ENCODE measurements at regions not wholly inside any gene's neighbourhood (a gene's known extent, or its start where the extent isn't known, plus 50 kb on each side); places are given as distances from the start of the nearest gene placed in this dataset.
A peak's percentile ranks its signal among the peaks of the same experiment; 100 is the strongest.

GRCh38 chr2:216776066-216776850 is 80.9 kb upstream of the IGFBP5 start:
- H3K36me3 ChIP-seq (ENCODE audit: control insufficient read depth, insufficient read depth, low read length) = no peaks in the 10 kb centered on the region
- H3K27ac ChIP-seq (ENCODE audit: insufficient read depth, low read length) = no peak overlapping the region
- no peak overlapping the region for H3K4me2 ChIP-seq (ENCODE audit: extremely low read depth, insufficient read depth, low read length)
- H3K4me3 ChIP-seq (replicated peaks in 1 of 4; ENCODE audit: control extremely low read depth in 1 of 4, insufficient read depth in 1 of 4, low read depth in 3 of 4, low read length in 4 of 4) = no peak overlapping the region
- no peak overlapping the region for H2AFZ ChIP-seq (ENCODE audit: low read length)
- H4K20me1 ChIP-seq (ENCODE audit: control insufficient read depth, extremely low read depth, insufficient read depth, low read length) = no peaks in the 10 kb centered on the region
- H3K27me3 ChIP-seq (ENCODE audit: control insufficient read depth, insufficient read depth, low read length) = no peaks in the 10 kb centered on the region
- H3K79me2 ChIP-seq (ENCODE audit: control insufficient read depth, insufficient read depth, low read length) = no peaks in the 10 kb centered on the region
- TF ChIP-seq CTCF (conservative IDR thresholded peaks at IDR 0.05 in 1 of 2, IDR thresholded peaks at IDR 0.05 in 1 of 2; ENCODE audit: low read depth in 1 of 2, low read length in 2 of 2) = no peak
- TF ChIP-seq EZH2 (IDR thresholded peaks at IDR 0.05; ENCODE audit: low read length, missing control alignments) = no peak
- DNase-seq (ENCODE audit: low read depth in 2 of 2) = peak in 1 of 2 donors; percentile 51
- no peaks in the 10 kb centered on the region for H3K9me3 ChIP-seq (ENCODE audit: control insufficient read depth, insufficient read depth, low read depth, low read length)
- peaks cover 16% of the 10 kb centered on the region for H3K4me1 ChIP-seq (ENCODE audit: control insufficient read depth, extremely low read depth, insufficient read depth, low read length)
- H3K9ac ChIP-seq (ENCODE audit: insufficient read depth, low read length) = no peak overlapping the region

- H3K4me3 ChIP-seq (replicated peaks in 1 of 4; ENCODE audit: control extremely low read depth in 1 of 4, insufficient read depth in 1 of 4, low read depth in 3 of 4, low read length in 4 of 4) = no peak overlapping the region
- no peaks in the 10 kb centered on the region for H3K36me3 ChIP-seq (ENCODE audit: control insufficient read depth, insufficient read depth, low read length)
- H2AFZ ChIP-seq (ENCODE audit: low read length) = no peak overlapping the region
- no peaks in the 10 kb centered on the region for H3K79me2 ChIP-seq (ENCODE audit: control insufficient read depth, insufficient read depth, low read length)
- peak; percentile 96 to 99 for DNase-seq (ENCODE audit: low read depth in 2 of 2)
- TF ChIP-seq EZH2 (IDR thresholded peaks at IDR 0.05; ENCODE audit: low read length, missing control alignments) (no peak), CTCF (conservative IDR thresholded peaks at IDR 0.05 in 1 of 2, IDR thresholded peaks at IDR 0.05 in 1 of 2; ENCODE audit: low read depth in 1 of 2, low read length in 2 of 2) (peak in 1 of 2 donors; percentile 22)
- peak overlapping the region; percentile 42 for H3K4me2 ChIP-seq (ENCODE audit: extremely low read depth, insufficient read depth, low read length)
- H3K27me3 ChIP-seq (ENCODE audit: control insufficient read depth, insufficient read depth, low read length) = no peaks in the 10 kb centered on the region
- peaks cover 16% of the 10 kb centered on the region for H3K4me1 ChIP-seq (ENCODE audit: control insufficient read depth, extremely low read depth, insufficient read depth, low read length)
- no peaks in the 10 kb centered on the region for H4K20me1 ChIP-seq (ENCODE audit: control insufficient read depth, extremely low read depth, insufficient read depth, low read length)
- H3K9ac ChIP-seq (ENCODE audit: insufficient read depth, low read length) = peak overlapping the region; percentile 39
- peak overlapping the region; percentile 90 for H3K27ac ChIP-seq (ENCODE audit: insufficient read depth, low read length)
- H3K9me3 ChIP-seq (ENCODE audit: control insufficient read depth, insufficient read depth, low read depth, low read length) = no peaks in the 10 kb centered on the region
These were observed 79.7 kb upstream of the IGFBP5 start for GRCh38 chr2:216775043-216775453.

GRCh38 chr2:216774620-216775019 is 79.3 kb upstream of the IGFBP5 start:
- Histone ChIP-seq H3K36me3 (ENCODE audit: control insufficient read depth, insufficient read depth, low read length) (no peaks in the 10 kb centered on the region), H3K4me1 (ENCODE audit: control insufficient read depth, extremely low read depth, insufficient read depth, low read length) (peaks cover 16% of the 10 kb centered on the region), H4K20me1 (ENCODE audit: control insufficient read depth, extremely low read depth, insufficient read depth, low read length) (no peaks in the 10 kb centered on the region), H2AFZ (ENCODE audit: low read length) (no peak overlapping the region), H3K27me3 (ENCODE audit: control insufficient read depth, insufficient read depth, low read length) (no peaks in the 10 kb centered on the region), H3K4me3 (replicated peaks in 1 of 4; ENCODE audit: control extremely low read depth in 1 of 4, insufficient read depth in 1 of 4, low read depth in 3 of 4, low read length in 4 of 4) (no peak overlapping the region), H3K79me2 (ENCODE audit: control insufficient read depth, insufficient read depth, low read length) (no peaks in the 10 kb centered on the region), H3K4me2 (ENCODE audit: extremely low read depth, insufficient read depth, low read length) (peak overlapping the region; percentile 42), H3K27ac (ENCODE audit: insufficient read depth, low read length) (peak overlapping the region; percentile 90), H3K9me3 (ENCODE audit: control insufficient read depth, insufficient read depth, low read depth, low read length) (no peaks in the 10 kb centered on the region), H3K9ac (ENCODE audit: insufficient read depth, low read length) (peak overlapping the region; percentile 39)
- TF ChIP-seq CTCF (conservative IDR thresholded peaks at IDR 0.05 in 1 of 2, IDR thresholded peaks at IDR 0.05 in 1 of 2; ENCODE audit: low read depth in 1 of 2, low read length in 2 of 2) (no peak), EZH2 (IDR thresholded peaks at IDR 0.05; ENCODE audit: low read length, missing control alignments) (no peak)
- DNase-seq (ENCODE audit: low read depth in 2 of 2) = peak; percentile 87 to 98

Measured in fibroblast of lung (primary cell).